ENCODE measurements at regions not wholly inside any gene's neighbourhood (a gene's known extent, or its start where the extent isn't known, plus 50 kb on each side); places are given as distances from the start of the nearest gene placed in this dataset.

DNA sequence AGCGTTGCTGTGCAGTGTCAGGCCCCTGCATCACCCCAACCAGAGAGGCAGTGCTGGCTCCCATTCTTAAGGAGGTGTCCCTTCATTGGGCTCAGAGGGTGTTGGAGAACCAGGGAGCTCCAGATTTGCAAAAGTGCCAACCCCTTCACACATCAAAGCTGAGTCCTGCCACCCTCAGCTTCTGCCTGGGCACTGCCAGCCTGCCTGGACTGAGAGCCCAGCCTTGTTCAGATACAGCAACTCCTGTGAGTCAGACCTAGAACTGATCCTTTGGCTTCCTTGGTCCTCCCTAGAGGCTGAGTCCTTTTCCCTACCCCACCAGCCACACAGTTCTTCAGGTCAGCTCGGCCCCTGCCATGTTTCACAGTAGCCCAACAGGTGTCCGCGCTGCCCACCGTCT is 424.9 kb upstream of the MYT1L start:
- DNase-seq: no peak
- Histone ChIP-seq H3K27ac (ENCODE audit: low read length) (no peak overlapping the region), H3K36me3 (ENCODE audit: control insufficient read depth, insufficient read depth, low read length) (no peaks in the 10 kb centered on the region), H3K27me3 (ENCODE audit: control insufficient read depth, insufficient read depth, low read length) (peaks cover 2% of the 10 kb centered on the region), H3K4me1 (ENCODE audit: control insufficient read depth, insufficient read depth, low read length) (no peaks in the 10 kb centered on the region), H3K4me3 (ENCODE audit: low read length) (no peak overlapping the region), H3K9me3 (replicated peaks; ENCODE audit: control insufficient read depth, low read depth, low read length) (peaks cover 12% of the 10 kb centered on the region)
- WGBS (ENCODE audit: insufficient coverage): 93% methylated on average over 4 of the region's 5 CpGs

DNA sequence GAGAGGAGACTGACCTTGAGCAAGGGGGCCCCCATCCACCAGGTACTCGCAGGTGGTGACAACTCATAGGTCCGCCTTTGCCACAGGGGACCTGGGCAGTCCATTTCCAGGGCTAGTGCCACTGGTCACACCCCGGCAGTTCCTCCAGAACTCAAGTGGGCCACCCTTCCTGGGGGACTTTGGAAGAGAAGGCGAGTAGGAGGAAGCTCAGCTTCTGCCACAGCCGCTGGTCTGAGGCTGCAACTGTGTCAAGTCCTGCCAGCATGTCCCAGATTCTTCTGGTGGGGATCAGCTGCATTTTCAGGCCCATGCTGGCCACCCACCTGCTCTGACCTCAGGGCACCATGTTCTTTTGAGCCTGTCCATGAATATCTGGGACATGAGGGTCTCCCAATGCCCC is 423.9 kb upstream of the MYT1L start:
- H3K9me3 ChIP-seq (replicated peaks; ENCODE audit: control insufficient read depth, low read depth, low read length): peaks cover 5% of the 10 kb centered on the region
- no peak overlapping the region for H3K4me3 ChIP-seq (ENCODE audit: low read length)
- WGBS (ENCODE audit: insufficient coverage): 81% methylated on average over 5 of the region's 5 CpGs
- DNase-seq: no peak
- peaks cover 2% of the 10 kb centered on the region for H3K27me3 ChIP-seq (ENCODE audit: control insufficient read depth, insufficient read depth, low read length)
- H3K27ac ChIP-seq (ENCODE audit: low read length): no peak overlapping the region
- H3K36me3 ChIP-seq (ENCODE audit: control insufficient read depth, insufficient read depth, low read length): no peaks in the 10 kb centered on the region
- H3K4me1 ChIP-seq (ENCODE audit: control insufficient read depth, insufficient read depth, low read length): no peaks in the 10 kb centered on the region

DNA sequence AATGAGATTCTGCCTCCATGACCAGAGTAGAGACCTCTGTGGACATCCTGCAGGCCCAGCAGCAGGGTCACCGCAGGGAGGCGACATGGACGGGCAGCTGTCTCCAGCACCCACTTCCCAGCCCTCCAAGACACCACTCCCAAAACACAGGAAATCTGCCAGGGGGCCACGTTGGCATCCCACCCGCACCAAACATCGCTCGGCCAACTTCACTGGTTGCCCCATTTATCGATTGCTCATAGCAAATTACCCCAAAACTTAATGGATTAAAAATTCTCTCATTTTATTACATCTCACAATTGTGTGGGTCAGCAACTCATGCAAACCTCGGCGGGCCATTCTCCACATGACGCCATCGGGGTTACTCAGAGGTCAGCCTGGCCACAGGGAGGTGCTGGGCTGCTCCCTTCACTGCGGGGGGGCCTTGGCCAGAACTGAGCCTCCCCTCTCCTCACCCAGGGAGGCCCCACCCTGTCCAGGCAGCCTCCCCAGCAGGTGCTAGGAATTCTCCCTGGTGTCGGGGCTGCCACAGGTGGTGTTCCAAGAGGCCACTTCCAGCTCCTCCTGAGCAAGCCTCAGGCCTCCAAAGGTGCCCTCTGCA is 420.7 kb upstream of the MYT1L start:
- DNase-seq: no peak
- Histone ChIP-seq H3K36me3 (ENCODE audit: control insufficient read depth, insufficient read depth, low read length) (no peaks in the 10 kb centered on the region), H3K9me3 (replicated peaks; ENCODE audit: control insufficient read depth, low read depth, low read length) (peaks cover 5% of the 10 kb centered on the region), H3K27ac (ENCODE audit: low read length) (no peak overlapping the region), H3K27me3 (ENCODE audit: control insufficient read depth, insufficient read depth, low read length) (peaks cover 2% of the 10 kb centered on the region), H3K4me3 (ENCODE audit: low read length) (no peak overlapping the region), H3K4me1 (ENCODE audit: control insufficient read depth, insufficient read depth, low read length) (no peaks in the 10 kb centered on the region)
- 73% methylated on average over 13 of the region's 14 CpGs for WGBS (ENCODE audit: insufficient coverage)

DNA sequence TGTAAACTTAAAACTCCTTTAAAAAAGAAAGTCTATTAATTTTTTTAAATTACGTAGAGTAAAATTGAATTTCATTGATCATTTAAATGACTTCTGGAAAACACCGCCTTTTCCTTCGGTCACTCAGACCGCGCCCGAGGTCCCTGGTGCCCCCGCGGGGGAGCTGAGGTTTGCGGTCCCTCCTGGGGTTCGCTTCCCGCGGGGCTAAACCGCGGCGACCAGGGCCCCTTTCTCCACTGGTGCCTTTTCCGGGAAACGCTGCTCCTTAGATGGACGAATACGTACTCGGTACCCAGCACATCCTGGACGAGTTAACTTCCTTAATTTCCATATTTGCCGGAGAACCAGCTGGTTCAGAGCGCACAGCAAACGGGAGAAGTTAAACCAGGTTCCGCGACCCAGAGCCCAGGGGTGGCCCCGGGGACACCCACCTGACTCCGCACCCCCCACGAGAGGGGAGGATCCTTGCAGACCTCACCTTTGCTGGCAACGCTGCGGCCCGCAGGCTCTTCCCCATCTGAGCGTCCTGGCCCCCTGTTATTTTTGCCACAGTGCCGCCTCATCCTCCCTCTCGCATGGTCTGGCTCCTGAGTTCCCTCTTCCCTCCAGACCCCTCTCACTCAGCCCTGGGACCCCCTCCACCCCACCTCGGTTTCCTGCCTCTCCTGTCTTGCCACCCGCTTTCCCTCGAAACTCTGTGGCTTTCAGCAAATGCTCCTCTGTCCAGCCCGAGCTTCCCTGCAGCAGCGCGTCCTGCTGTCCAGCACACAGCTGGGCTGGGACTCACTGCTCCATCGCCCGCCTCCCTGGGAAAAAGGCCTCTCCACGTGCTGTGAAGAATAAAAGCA is 420.0 kb upstream of the MYT1L start:
- peaks cover 2% of the 10 kb centered on the region for H3K27me3 ChIP-seq (ENCODE audit: control insufficient read depth, insufficient read depth, low read length)
- DNase-seq: no peak
- no peaks in the 10 kb centered on the region for H3K4me1 ChIP-seq (ENCODE audit: control insufficient read depth, insufficient read depth, low read length)
- no peak overlapping the region for H3K4me3 ChIP-seq (ENCODE audit: low read length)
- H3K36me3 ChIP-seq (ENCODE audit: control insufficient read depth, insufficient read depth, low read length): no peaks in the 10 kb centered on the region
- WGBS (ENCODE audit: insufficient coverage): 89% methylated on average over 43 of the region's 44 CpGs
- H3K27ac ChIP-seq (ENCODE audit: low read length): no peak overlapping the region
- peaks cover 5% of the 10 kb centered on the region for H3K9me3 ChIP-seq (replicated peaks; ENCODE audit: control insufficient read depth, low read depth, low read length)

DNA sequence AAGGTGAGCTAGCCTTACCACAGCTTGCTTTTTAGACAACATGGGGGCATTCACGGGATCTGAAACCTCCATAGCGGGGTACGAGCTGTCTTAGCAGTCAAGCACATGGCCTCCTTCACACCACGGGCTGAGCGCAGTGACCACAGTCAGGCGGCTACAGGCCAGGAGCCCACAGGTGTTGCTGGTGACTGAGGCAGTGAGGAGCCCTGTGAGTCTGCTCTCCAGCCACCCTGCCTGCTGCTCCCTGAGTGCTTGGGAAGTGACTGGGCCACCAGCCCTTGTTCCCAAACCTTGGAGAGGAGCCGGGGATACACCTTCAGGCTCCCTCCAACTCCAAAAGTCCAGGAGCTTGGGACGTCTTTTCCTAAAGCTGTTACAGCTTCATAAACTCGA is 418.1 kb upstream of the MYT1L start:
- H3K4me3 ChIP-seq (ENCODE audit: low read length): no peak overlapping the region
- no peak overlapping the region for H3K27ac ChIP-seq (ENCODE audit: low read length)
- 86% methylated on average over 6 of the region's 9 CpGs for WGBS (ENCODE audit: insufficient coverage)
- no peaks in the 10 kb centered on the region for H3K4me1 ChIP-seq (ENCODE audit: control insufficient read depth, insufficient read depth, low read length)
- no peaks in the 10 kb centered on the region for H3K36me3 ChIP-seq (ENCODE audit: control insufficient read depth, insufficient read depth, low read length)
- peaks cover 5% of the 10 kb centered on the region for H3K9me3 ChIP-seq (replicated peaks; ENCODE audit: control insufficient read depth, low read depth, low read length)
- peaks cover 3% of the 10 kb centered on the region for H3K27me3 ChIP-seq (ENCODE audit: control insufficient read depth, insufficient read depth, low read length)
- no peak for DNase-seq

DNA sequence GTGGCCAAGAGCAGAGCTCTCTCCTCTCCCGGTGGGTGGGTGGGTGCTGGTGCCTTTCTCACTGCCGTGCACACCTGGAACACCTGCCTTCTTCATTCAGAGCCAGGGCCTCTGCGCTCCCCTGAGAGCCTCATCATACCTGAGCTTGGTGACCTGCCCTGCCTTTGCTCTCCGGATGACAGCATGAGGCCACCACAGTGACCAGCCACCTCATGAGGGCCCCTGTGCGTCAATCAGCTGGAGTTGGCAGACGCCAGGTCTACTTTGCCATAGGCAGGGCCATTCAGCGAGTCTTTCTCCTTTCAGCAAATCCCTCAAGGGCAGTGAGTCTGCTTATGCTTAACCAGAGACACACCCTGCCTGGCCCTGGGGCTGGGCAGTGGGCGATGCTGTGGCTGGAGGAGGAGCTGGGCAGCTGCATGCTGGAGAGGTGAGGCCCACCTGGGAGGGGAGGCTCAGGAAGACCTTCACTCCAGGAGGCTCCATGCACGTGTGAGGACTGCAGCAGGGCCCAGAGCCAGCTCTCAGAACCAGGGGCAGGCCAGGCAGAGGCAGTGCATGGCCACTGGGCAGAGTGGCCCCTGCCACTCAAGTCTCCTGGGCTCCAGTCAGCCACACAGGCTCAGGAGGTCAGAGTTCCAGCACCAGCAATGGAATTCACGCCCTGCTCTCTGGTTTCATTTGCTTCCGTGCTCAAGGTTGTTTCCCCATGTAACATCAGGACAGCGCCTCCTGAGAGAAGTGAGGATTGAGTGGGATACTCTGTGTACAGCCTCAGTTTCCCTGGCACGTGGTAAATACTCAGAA is 417.5 kb upstream of the MYT1L start:
- Histone ChIP-seq H3K27me3 (ENCODE audit: control insufficient read depth, insufficient read depth, low read length) (peaks cover 2% of the 10 kb centered on the region), H3K36me3 (ENCODE audit: control insufficient read depth, insufficient read depth, low read length) (no peaks in the 10 kb centered on the region), H3K4me3 (ENCODE audit: low read length) (no peak overlapping the region), H3K27ac (ENCODE audit: low read length) (no peak overlapping the region), H3K4me1 (ENCODE audit: control insufficient read depth, insufficient read depth, low read length) (peaks cover under 1% of the 10 kb centered on the region), H3K9me3 (replicated peaks; ENCODE audit: control insufficient read depth, low read depth, low read length) (peaks cover 2% of the 10 kb centered on the region)
- DNase-seq: no peak
- 61% methylated on average over 6 of the region's 13 CpGs for WGBS (ENCODE audit: insufficient coverage)

DNA sequence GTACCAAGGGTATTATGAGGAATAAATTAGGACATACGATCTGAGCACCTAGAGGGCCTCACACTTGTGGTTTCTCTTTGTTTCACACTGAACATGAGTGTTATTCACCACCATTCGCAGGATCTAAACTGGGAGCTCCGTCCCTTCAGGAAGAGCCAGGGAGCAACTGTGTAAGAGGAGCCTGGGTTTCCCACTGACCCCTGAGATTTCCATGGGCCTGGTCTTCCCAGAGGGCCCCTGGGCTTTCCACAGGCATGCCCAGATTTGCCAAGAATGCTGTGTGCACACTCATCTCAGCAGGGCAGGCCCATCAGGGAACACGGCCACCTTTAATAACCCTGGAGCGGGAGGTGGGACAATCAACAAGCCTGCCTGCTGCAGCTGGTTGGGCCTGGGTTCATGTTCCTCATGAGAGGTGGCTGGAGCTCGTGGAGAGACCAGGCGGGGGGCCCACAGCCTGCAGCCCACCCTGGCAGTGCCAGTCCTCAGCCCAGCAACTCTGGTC is 416.8 kb upstream of the MYT1L start:
- peaks cover 2% of the 10 kb centered on the region for H3K27me3 ChIP-seq (ENCODE audit: control insufficient read depth, insufficient read depth, low read length)
- no peak overlapping the region for H3K4me3 ChIP-seq (ENCODE audit: low read length)
- DNase-seq: no peak
- H3K4me1 ChIP-seq (ENCODE audit: control insufficient read depth, insufficient read depth, low read length): peaks cover 6% of the 10 kb centered on the region
- WGBS (ENCODE audit: insufficient coverage): 64% methylated on average over 4 of the region's 7 CpGs
- no peaks in the 10 kb centered on the region for H3K9me3 ChIP-seq (replicated peaks; ENCODE audit: control insufficient read depth, low read depth, low read length)
- no peak overlapping the region for H3K27ac ChIP-seq (ENCODE audit: low read length)
- no peaks in the 10 kb centered on the region for H3K36me3 ChIP-seq (ENCODE audit: control insufficient read depth, insufficient read depth, low read length)

DNA sequence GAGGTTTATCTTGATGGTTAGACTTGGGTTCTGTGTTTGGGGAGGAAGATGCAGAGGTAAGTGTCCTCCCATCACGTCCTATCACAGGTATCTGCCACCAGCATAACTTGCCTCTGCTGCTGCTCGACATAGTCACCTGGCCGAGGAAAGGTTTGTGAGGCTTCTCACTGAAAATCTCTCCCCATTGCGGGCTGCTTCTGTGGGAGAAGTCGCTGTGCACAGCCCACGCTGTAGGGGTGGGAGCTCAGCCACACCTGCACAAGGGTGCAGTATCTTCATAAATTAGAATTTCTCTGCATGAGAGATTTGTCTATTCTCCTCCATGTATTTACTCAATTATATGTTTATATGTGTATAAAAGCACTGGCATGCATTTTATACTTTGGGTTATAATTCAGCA is 415.7 kb upstream of the MYT1L start:
- WGBS (ENCODE audit: insufficient coverage): no CpG with 5 or more reads among the region's 6 CpGs
- no peak overlapping the region for H3K27ac ChIP-seq (ENCODE audit: low read length)
- peaks cover 2% of the 10 kb centered on the region for H3K27me3 ChIP-seq (ENCODE audit: control insufficient read depth, insufficient read depth, low read length)
- no peaks in the 10 kb centered on the region for H3K36me3 ChIP-seq (ENCODE audit: control insufficient read depth, insufficient read depth, low read length)
- no peak for DNase-seq
- no peak overlapping the region for H3K4me3 ChIP-seq (ENCODE audit: low read length)
- H3K9me3 ChIP-seq (replicated peaks; ENCODE audit: control insufficient read depth, low read depth, low read length): no peaks in the 10 kb centered on the region
- H3K4me1 ChIP-seq (ENCODE audit: control insufficient read depth, insufficient read depth, low read length): peaks cover 6% of the 10 kb centered on the region

DNA sequence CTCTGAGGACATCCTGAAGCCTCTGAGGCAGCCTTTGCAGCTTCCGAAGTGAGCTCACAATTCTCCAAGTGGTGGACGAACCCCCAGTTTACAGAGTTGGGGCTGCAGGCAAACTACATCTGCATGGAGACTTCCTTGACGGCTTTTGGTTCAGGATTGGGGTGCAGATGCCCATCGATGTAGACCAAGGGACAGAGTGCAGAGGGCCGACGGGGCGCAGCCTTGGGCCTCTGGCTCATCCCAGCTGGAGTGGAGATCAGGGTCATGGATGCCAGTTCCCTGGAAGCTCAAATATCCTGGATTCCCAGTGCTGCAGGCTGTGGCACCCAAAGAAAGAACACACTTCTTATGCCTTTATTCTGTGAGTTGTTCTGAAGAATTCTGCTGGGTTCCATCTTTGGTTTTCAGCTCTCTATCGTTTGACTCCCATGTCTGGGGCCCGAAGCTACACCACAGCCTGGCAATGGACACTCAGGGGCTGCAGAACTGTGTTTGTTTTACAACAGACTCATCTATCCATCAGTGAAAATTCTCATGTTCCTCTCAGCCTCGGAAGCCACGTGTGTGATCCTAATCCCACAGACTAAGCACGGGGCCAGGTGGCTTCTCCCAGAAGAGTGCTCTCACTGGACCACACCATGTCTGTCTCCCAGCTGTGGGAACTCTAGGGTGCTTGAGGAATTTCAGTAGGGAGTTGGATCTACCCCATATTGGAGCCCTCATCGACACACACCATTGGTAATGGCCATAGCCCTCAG is 414.1 kb upstream of the MYT1L start:
- H3K9me3 ChIP-seq (replicated peaks; ENCODE audit: control insufficient read depth, low read depth, low read length): no peaks in the 10 kb centered on the region
- H3K27ac ChIP-seq (ENCODE audit: low read length): no peak overlapping the region
- DNase-seq: no peak
- peaks cover 6% of the 10 kb centered on the region for H3K4me1 ChIP-seq (ENCODE audit: control insufficient read depth, insufficient read depth, low read length)
- H3K4me3 ChIP-seq (ENCODE audit: low read length): no peak overlapping the region
- H3K27me3 ChIP-seq (ENCODE audit: control insufficient read depth, insufficient read depth, low read length): peaks cover 2% of the 10 kb centered on the region
- 82% methylated on average over 9 of the region's 13 CpGs for WGBS (ENCODE audit: insufficient coverage)
- H3K36me3 ChIP-seq (ENCODE audit: control insufficient read depth, insufficient read depth, low read length): no peaks in the 10 kb centered on the region

Measured in muscle of leg (tissue), 3 donors.